HG03159 (cell line): ENCODE measurements at regions not wholly inside any gene's neighbourhood (a gene's known extent, or its start where the extent isn't known, plus 50 kb on each side); places are given as distances from the start of the nearest gene placed in this dataset.
"Not testable (repeated sequence)": the region's sequence is repeated elsewhere in the genome, so short reads cannot be mapped to it uniquely, and the experiment has no call there.

ENCODE experiments used
- ATAC-seq: cut with Tn5 transposase; IDR thresholded peaks from one replicate; pipeline ENCODE4 v1.9.1; 2021; ENCODE audit warnings: mild to moderate bottlenecking, moderate library complexity; ENCODE audit not compliant: unreplicated experiment

- no peak for ATAC-seq
Observed at GRCh38 chr6:79810185-79810705, 137.1 kb downstream of the ELOVL4 start.

GRCh38 chr6:79808921-79809320, 138.4 kb downstream of the ELOVL4 start:
- ATAC-seq = no peak

- ATAC-seq = not testable (repeated sequence)
Observed at GRCh38 chr6:79806661-79807060, 140.7 kb downstream of the ELOVL4 start.

GRCh38 chr6:79804732-79805131, 142.6 kb downstream of the ELOVL4 start:
- ATAC-seq = no peak

GRCh38 chr6:79803917-79804316, 143.4 kb downstream of the ELOVL4 start:
- ATAC-seq = no peak

GRCh38 chr6:79802657-79803300, 144.6 kb downstream of the ELOVL4 start:
- no peak for ATAC-seq

GRCh38 chr6:79801362-79801761, 146.0 kb downstream of the ELOVL4 start:
- no peak for ATAC-seq

- no peak for ATAC-seq
Observed at GRCh38 chr6:79798841-79799240, 148.5 kb downstream of the ELOVL4 start.

GRCh38 chr6:79797912-79798311, 149.4 kb downstream of the ELOVL4 start:
- no peak for ATAC-seq

GRCh38 chr6:79797163-79797764, 150.1 kb downstream of the ELOVL4 start:
- ATAC-seq = no peak

GRCh38 chr6:79796197-79796596, 151.2 kb downstream of the ELOVL4 start:
- no peak for ATAC-seq

GRCh38 chr6:79789896-79790295, 157.5 kb downstream of the ELOVL4 start:
- ATAC-seq = no peak

- ATAC-seq = no peak
Observed at GRCh38 chr6:79788756-79789155, 157.6 kb downstream of the SH3BGRL2 start.

- ATAC-seq = no peak
Observed at GRCh38 chr6:79787626-79788025, 156.5 kb downstream of the SH3BGRL2 start.

- no peak for ATAC-seq
Observed at GRCh38 chr6:79784395-79784753, 153.2 kb downstream of the SH3BGRL2 start.

GRCh38 chr6:79783670-79784394, 152.7 kb downstream of the SH3BGRL2 start:
- no peak for ATAC-seq

GRCh38 chr6:79782792-79783580, 151.9 kb downstream of the SH3BGRL2 start:
- ATAC-seq = no peak

- no peak for ATAC-seq
Observed at GRCh38 chr6:79781916-79782315, 150.8 kb downstream of the SH3BGRL2 start.

- no peak for ATAC-seq
Observed at GRCh38 chr6:79780881-79781280, 149.8 kb downstream of the SH3BGRL2 start.

- ATAC-seq = no peak
Observed at GRCh38 chr6:79778816-79779215, 147.7 kb downstream of the SH3BGRL2 start.
